HG02571 (cell line): ENCODE measurements at regions not wholly inside any gene's neighbourhood (a gene's known extent, or its start where the extent isn't known, plus 50 kb on each side); places are given as distances from the start of the nearest gene placed in this dataset.

ENCODE experiments used
- ATAC-seq: cut with Tn5 transposase; IDR thresholded peaks from one replicate; pipeline ENCODE4 v1.9.1; 2021; ENCODE audit warnings: mild to moderate bottlenecking, moderate library complexity; ENCODE audit not compliant: unreplicated experiment

DNA sequence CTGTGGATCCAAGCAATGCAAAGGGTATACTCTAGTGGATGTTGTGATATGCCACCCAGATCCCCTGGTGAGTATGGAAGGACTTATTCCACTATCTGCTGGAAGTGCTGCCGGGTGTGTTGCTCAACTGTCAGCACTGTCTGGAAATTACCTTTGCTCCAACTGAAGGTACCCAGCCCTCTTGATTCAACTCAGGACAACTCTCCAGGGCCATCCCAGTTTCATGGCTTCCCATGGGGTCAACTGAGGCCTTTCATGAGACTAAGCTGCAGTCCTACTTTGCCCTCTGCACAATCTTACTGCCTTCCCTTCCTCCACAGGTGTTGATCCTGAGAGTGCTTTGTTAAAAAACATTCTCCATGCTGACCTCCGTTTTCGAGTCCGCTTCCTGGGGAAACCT, 99.8 kb downstream of the SPRY1 start:
- no peak for ATAC-seq

DNA sequence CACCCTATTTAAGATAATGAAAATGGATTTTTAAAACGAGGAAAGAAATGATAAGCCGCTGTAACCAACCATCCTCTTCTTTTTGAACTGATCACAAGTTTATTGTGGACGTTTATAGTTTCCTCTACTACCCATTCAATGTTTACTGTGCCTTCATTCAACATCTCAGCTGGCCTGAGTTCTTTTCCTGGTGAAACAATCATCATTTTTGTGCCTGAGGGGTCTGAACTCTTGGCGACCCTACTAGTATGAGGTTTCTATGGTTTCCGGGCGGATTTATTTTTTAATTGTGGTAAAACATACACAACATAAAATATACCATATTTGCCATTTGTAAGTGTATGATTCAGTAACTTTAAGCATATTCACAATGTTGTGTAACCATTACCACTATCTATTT, 100.7 kb downstream of the SPRY1 start:
- no peak for ATAC-seq

DNA sequence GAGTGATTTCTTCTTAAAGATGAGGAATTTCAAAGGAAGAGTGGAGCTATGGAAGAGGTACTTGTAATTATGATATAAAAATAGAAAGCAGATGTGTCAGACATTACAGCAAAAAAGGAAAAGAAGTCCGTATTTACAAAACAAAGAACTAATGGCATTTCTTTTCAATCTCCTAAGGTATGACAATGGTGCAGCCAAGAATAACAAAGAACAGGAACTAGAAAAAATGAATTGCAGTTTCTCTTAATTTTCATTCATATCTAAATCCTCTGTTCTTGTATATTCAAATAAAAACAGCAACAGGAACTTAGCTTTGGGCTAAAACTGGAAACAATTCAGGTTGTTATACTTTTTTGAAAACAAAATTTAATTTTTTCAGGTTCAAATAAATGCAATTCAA, 105.1 kb downstream of the SPRY1 start:
- no peak for ATAC-seq

- ATAC-seq = no peak
These were observed 107.2 kb downstream of the SPRY1 start for GRCh38 chr4:123503698-123504363.

DNA sequence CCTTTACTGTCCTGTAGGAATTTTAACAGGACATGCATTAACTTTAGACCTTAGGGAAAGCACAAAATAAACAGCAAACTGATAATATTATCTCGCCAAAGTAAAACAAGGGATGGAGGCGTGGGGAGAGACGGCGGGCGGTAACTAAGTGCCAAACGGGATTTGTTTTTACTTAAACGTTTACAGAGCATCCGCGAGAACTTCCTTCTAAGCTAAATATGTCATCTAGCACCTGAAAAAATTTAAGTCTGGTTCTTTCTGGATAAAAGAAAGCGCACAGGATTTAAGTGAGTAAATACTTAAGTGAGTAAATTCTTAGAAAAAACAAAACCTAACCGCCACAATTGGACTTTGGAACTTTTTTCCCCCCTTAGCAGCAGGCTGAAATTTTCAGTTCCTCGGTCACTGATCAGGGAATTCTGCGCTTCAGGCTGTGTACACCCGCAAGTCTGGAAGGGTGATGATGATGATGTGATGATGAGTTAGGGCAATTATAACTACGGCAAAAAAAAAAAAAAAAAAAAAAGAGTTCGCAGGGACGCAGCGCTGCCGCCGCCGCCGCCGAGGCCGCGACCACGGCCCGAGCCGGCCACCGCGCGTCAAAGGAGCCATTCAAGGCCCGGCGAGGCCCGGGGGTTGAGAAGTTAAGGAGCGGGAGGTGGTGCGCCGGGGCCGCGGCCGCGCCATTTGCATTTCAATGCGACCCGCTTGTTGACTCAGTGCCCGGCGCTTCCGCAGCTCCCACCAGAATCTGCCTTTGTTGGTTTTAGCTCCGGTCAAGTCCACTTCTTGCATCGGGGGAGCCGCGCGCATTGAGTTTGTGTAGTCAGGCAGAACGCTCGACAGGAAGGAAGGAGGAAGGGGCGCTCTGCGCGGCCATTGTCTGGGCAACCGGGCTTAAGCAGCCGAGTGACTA, 108.8 kb downstream of the SPRY1 start:
- ATAC-seq = peak; percentile 57

- ATAC-seq = no peak
These were observed 109.6 kb downstream of the SPRY1 start for GRCh38 chr4:123506011-123506695.

DNA sequence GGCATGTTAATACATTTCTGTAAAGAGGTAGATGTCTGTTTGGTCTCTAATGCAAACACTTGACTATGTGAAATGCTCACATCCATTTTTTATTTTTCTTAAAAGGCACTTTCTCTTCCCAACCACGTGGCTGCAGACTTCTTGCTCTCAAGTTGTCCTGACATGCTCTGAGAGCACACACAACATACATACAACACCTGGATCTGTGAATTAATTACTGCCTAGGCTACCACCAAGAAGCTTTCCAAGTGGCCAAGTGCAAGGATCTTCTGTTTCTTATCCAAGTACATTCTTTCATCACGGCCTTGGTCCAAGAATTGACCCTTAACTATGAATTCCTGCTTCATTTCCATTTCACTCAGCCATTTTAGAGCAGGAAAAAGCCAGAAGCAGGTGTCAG, 110.8 kb downstream of the SPRY1 start:
- ATAC-seq = no peak

GRCh38 chr4:123510221-123510620, 113.6 kb downstream of the SPRY1 start:
- no peak for ATAC-seq

- ATAC-seq = no peak
These were observed 114.1 kb downstream of the SPRY1 start for GRCh38 chr4:123510659-123511058.

DNA sequence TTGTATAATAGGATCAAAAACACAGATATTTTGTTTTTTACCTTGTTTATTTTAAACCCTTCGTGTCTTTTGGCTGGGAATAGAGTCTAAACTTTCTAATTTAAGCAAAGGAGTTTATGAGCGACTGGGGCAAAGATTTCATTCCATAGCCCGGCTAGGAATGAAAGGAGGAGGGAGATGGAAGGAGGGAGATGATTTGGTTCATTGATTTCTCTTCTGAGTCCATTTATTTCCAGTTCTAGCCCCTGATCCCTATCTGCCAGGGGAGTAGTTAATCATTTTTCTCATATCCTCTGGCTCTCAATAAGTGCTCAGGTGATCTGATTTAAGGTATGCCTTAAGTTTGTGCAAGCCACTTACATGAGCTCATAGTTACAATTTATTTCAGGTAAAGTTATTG, 120.0 kb downstream of the SPRY1 start:
- ATAC-seq = no peak

GRCh38 chr4:123517176-123517575, 120.6 kb downstream of the SPRY1 start:
- ATAC-seq = no peak

DNA sequence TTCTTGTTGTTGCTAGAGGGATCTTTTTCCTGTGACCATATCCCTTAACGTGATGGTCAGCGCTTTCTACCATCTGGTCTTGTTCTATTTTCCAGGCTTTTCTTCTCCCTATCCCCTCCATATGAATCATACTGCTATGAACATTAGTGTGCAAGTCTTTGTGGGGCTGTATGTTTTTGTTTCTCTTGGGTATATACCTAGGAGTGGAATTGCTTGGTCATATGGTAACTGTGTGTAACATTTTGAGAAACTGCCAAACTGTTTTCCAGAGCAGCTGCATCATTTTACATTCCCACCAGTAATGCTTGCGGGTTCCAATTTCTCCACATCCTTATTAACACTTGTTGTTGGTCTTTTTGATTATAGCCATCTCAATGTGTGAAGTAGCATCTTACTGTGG, 121.4 kb downstream of the SPRY1 start:
- ATAC-seq = no peak

GRCh38 chr4:123520325-123520724, 123.7 kb downstream of the SPRY1 start:
- ATAC-seq = no peak

DNA sequence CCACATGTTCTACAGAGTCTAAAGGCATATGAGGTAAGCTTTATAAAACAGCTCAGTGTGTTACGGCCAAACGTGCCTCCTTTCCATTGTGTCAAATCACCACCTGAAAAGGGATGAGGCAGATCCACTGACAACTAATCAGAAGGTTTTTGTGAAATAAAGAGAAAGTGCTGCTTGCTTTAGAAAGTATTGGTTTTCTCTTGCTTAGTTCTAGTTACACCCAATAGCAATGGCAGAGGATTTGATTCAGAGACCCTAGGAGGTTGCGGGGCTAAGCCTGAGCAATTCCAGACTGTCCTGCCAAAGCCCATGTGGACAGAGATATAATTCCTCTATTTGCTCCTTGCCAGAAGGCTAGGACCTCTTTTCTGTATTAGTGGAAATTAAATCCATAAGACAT, 125.5 kb downstream of the SPRY1 start:
- ATAC-seq = no peak

DNA sequence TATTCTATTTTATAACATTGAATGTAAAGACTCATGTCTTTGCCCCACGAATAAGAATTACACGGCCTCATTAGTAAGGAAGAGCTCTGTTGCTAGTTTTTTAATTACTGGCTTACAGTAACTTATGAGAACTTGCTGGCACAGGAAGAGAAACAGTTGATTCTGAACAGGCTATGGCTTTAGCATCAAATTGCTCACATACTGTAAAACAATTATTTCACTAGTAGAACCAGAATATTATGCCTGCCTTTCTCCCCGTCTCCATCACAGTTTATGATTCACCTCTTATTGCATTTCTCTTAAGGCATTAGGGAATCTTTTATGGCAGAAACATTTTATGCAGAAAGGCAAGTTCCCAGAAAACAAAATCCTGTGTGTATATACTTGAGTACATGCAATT, 126.1 kb downstream of the SPRY1 start:
- ATAC-seq = no peak

GRCh38 chr4:123524958-123525628, 128.5 kb downstream of the SPRY1 start:
- no peak for ATAC-seq

DNA sequence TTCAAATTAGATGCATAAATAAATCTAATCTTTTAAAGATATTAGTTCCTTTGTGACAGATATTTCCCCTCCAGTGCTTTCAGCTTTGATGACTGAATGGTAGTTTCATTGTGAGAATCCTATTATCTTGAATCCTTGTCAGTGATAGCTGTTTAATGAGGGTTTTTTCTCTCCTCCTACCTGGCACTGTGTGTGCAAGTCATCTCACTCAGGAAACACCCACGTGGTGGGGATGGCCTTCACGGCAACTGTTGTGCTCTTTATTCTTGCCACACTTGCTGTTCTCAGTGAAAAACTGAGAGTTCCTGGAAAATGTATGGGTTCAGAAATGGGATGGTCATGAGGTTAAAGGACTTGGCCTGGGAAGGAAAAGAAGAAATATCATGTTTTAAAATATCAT, 129.9 kb downstream of the SPRY1 start:
- no peak for ATAC-seq

- no peak for ATAC-seq
These were observed 132.1 kb downstream of the SPRY1 start for GRCh38 chr4:123528501-123529277.

GRCh38 chr4:123529278-123529568, 132.6 kb downstream of the SPRY1 start:
- ATAC-seq = no peak

DNA sequence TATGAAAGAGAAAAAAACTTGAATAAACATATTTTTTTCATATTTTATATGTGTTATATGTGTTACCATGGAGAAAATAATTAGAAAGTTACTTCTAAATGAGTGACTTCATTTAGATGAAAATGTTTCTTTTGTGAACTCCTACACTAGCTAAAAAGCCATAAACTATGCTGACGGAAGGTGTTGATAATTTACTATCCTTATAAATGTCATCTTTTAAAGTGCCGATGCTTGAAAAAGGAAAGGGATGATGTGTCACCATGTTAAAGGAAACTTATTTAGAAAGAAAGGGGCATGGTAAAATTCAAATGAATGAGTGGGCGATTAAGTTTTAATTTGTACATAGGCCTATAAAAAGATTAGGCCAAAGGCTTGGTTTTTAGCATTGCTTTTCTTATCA, 133.8 kb downstream of the SPRY1 start:
- ATAC-seq = no peak
